ENCODE measurements at regions not wholly inside any gene's neighbourhood (a gene's known extent, or its start where the extent isn't known, plus 50 kb on each side); places are given as distances from the start of the nearest gene placed in this dataset.

GRCh38 chr5:44652674-44653073, 156.1 kb upstream of the MRPS30 start:
- no peak for TF ChIP-seq CTCF (IDR thresholded peaks at IDR 0.05 in 4 of 5, conservative IDR thresholded peaks at IDR 0.05 in 1 of 5)
- TF ChIP-seq POLR2A (IDR thresholded peaks at IDR 0.05): no peak

Measured in gastrocnemius medialis (tissue), 4 donors.